NCI-H82 treated with DMSO at 0.1 percent for 48 hours (cell line): ENCODE measurements at regions not wholly inside any gene's neighbourhood (a gene's known extent, or its start where the extent isn't known, plus 50 kb on each side); places are given as distances from the start of the nearest gene placed in this dataset.
A peak's percentile ranks its signal among the peaks of the same experiment; 100 is the strongest.
"Not testable (repeated sequence)": the region's sequence is repeated elsewhere in the genome, so short reads cannot be mapped to it uniquely, and the experiment has no call there.

Experiments
- DNase-seq: peaks from one replicate; lab custom pipeline; 2025; ENCODE audit not compliant: unreplicated experiment; lab: John Stamatoyannopoulos, UW

GRCh38 chr4:14338585-14339265 is 663.6 kb upstream of the CPEB2 start:
- DNase-seq: no peak

DNA sequence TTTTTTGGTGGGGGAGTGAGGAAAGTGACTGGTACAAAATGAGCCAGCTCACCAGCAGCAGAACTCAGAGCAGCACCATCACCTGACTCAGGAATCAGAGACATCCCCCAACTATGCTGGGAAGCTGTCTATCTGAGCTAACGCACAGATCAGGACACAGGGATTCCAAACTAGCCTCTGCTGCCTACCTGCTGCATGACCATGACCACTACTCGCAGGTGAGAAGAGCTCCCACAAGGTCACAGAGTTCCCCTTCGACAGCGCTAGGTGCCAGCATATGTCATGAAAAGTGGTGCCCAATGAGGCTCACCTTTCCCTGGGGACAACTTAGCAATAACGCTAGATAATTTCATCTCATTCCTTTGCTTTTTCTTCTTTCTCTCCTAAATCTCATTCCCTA is 662.6 kb upstream of the CPEB2 start:
- DNase-seq: no peak

GRCh38 chr4:14340321-14340720 is 662.0 kb upstream of the CPEB2 start:
- peak; percentile 22 for DNase-seq

- DNase-seq: no peak
Measured at GRCh38 chr4:14343961-14344360, 658.3 kb upstream of the CPEB2 start.

GRCh38 chr4:14345356-14345775 is 656.9 kb upstream of the CPEB2 start:
- no peak for DNase-seq

DNA sequence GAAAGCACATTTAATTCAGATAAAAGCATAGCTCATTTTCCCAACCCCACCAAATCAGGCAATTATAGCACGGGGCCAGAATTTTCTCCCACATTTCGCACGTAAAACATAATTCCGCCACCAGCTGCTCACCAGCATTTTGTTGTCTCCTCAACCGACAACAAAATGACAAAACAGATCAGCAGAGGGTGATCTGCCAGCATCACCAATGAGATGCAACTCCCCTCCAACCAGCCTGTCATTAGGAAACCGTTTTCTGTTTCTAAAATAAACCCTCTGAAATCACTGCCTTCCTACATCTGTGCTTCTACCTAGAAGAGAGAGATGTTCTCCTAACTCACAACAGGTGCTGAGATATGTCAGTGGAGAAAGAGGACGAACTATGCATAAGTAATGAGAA is 654.8 kb upstream of the CPEB2 start:
- no peak for DNase-seq

DNA sequence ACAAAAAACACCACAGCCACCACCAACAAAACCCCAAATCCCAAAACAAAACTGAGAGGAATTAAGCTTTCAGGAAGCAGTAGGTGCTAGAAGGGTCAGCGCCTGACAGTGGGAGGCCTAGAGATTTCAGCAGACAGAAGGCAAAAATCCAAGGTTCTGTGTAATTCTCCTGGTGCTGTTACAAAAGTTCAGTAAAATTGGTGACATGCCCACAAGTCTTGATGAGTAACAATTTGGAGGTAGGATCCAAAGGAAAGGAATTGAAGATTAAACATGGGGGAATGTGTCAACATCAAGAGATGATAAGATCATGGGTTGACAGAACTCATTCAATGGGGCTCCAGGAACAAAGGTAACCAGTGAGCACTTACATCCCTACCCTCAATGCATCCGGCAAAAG is 653.8 kb upstream of the CPEB2 start:
- no peak for DNase-seq

- not testable (repeated sequence) for DNase-seq
Measured at GRCh38 chr4:14358544-14359160, 643.6 kb upstream of the CPEB2 start.

- no peak for DNase-seq
Measured at GRCh38 chr4:14359991-14360390, 642.3 kb upstream of the CPEB2 start.

- DNase-seq: no peak
Measured at GRCh38 chr4:14361084-14361483, 641.2 kb upstream of the CPEB2 start.

GRCh38 chr4:14362385-14362784 is 639.9 kb upstream of the CPEB2 start:
- no peak for DNase-seq

- DNase-seq: no peak
Measured at GRCh38 chr4:14364953-14365536, 637.2 kb upstream of the CPEB2 start.

GRCh38 chr4:14368391-14368790 is 633.9 kb upstream of the CPEB2 start:
- no peak for DNase-seq

DNA sequence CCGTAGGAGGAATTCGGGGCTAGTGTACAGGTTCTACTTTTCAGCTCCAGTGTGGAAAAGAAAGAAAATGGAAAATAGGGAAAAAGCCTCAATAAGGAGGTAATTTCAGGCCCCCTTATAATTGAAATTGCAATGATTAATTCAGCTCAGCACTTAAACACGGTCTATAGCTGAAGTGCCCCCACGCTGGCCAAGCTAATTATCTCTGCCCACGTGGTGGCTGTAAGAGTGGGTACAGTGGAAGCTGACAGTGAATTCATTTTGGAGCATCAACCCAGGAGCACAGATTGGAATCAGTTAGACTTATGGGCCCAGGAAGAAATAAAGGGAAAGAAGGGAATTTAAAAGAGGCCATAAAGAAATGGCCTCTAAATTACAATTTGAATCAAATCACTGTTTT is 631.1 kb upstream of the CPEB2 start:
- DNase-seq: no peak

DNA sequence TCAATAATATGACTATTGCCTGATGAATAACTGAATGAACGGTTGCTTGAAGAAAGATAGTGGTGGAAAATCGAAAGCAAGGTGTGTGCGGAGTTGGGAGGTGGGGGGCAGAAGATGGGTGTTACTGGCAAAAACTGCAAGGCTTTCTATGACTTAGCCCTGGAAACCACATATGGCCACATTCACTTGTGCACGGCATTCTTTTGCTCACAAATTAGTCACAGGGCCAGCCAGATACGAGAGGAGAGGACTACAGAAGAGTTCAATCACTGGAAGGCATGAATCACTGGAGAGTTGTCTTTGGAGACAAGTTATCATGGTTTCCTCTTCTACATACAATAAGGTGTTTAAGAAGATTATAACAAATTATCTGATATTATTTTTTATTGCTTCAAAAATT is 626.5 kb upstream of the CPEB2 start:
- DNase-seq: no peak

GRCh38 chr4:14379183-14379582 is 623.1 kb upstream of the CPEB2 start:
- peak; percentile 41 for DNase-seq

GRCh38 chr4:14383652-14384051 is 618.6 kb upstream of the CPEB2 start:
- no peak for DNase-seq

- no peak for DNase-seq
Measured at GRCh38 chr4:14384824-14385223, 617.5 kb upstream of the CPEB2 start.

GRCh38 chr4:14386196-14386595 is 616.1 kb upstream of the CPEB2 start:
- DNase-seq: no peak

DNA sequence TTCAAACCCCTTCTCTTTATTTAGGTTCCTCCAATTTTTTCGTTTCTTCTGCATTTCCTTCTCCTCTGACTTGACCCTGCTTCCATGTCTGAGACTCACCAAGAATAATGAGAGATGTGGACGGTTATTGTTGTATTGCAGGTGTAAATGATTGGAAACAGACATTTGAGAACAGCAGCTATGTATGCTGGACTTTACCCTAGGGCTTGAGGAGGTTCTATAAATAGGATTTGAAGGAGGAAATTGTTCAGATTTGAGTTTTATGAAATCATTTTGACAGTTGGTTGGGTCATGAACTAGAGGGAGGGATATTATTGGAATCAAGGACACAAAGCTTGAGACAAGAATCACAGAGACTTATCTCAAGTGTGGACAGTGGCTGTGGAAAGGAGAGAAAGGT is 614.6 kb upstream of the CPEB2 start:
- DNase-seq: no peak

DNA sequence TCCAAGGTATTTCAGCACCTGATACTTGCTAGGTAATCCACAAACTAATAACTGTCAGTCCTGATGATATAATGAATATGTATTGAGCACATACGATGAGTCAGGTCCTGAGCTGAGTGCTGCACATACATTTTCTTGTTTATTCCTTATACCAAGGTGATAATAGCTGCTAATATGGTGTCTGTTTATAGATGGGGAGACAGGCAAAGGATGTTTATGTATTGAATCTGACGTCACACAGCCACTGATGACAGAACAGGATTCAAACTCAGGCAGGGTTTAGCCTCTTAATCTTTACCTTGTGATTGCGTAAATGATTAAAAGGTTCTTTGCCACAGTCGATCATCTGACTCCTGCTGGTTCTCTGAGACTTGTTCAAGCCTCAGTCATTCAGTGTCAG is 609.9 kb upstream of the CPEB2 start:
- no peak for DNase-seq

- DNase-seq: no peak
Measured at GRCh38 chr4:14396183-14396582, 606.1 kb upstream of the CPEB2 start.

GRCh38 chr4:14399848-14400247 is 602.4 kb upstream of the CPEB2 start:
- DNase-seq: no peak
